GM23338 (cell line): ENCODE measurements at regions not wholly inside any gene's neighbourhood (a gene's known extent, or its start where the extent isn't known, plus 50 kb on each side); places are given as distances from the start of the nearest gene placed in this dataset.

ENCODE experiments used
- ATAC-seq: fragments of 200-7000 bp; cut with Tn5 transposase; 3 replicates; pipeline ENCODE4 v1.9.1; 2020
- DNase-seq: peaks from one replicate; pipeline ENCODE4 v3.0.0-alpha.2; 2015; ENCODE audit warnings: low spot score
- H2AFZ ChIP-seq: fragments of 200-600 bp; sonication (generic); 2 replicates; pipeline ENCODE4 v1.8.0; 2016; ENCODE audit warnings: antibody characterized with exemption, mild to moderate bottlenecking, moderate library complexity
- H3F3A ChIP-seq: fragments of 200-600 bp; sonication (generic); replicated peaks from 2 replicates; pipeline ENCODE4 v1.8.0; 2017; ENCODE audit warnings: antibody characterized with exemption, mixed run types, low read depth
- H3K27ac ChIP-seq: fragments of 200-600 bp; sonication (generic); 2 replicates; pipeline ENCODE4 v1.6.1; 2016; ENCODE audit warnings: low read depth
- H3K27me3 ChIP-seq: fragments of 200-600 bp; sonication (generic); 2 replicates; pipeline ENCODE4 v1.8.0; 2016; ENCODE audit warnings: mild to moderate bottlenecking, mixed run types, moderate library complexity; ENCODE audit not compliant: insufficient read depth
- H3K36me3 ChIP-seq: fragments of 200-600 bp; sonication (generic); 2 replicates; pipeline ENCODE4 v1.8.0; 2016; ENCODE audit warnings: mild to moderate bottlenecking; ENCODE audit not compliant: insufficient read depth
- H3K4me1 ChIP-seq: fragments of 200-600 bp; sonication (generic); 2 replicates; pipeline ENCODE4 v1.8.0; 2016; ENCODE audit warnings: mild to moderate bottlenecking, moderate library complexity; ENCODE audit not compliant: insufficient read depth
- H3K4me2 ChIP-seq: fragments of 200-600 bp; sonication (generic); 2 replicates; pipeline ENCODE4 v1.7.1; 2017; ENCODE audit warnings: mixed run types
- H3K4me3 ChIP-seq: fragments of 200-600 bp; sonication (generic); 2 replicates; pipeline ENCODE4 v1.6.1; 2016; ENCODE audit warnings: mixed run types
- H3K79me2 ChIP-seq: fragments of 200-600 bp; sonication (generic); replicated peaks from 2 replicates; pipeline ENCODE4 v1.8.0; 2017; ENCODE audit warnings: mild to moderate bottlenecking; ENCODE audit not compliant: insufficient read depth
- H3K9me2 ChIP-seq: fragments of 200-600 bp; sonication (generic); 2 replicates; pipeline ENCODE4 v1.8.0; 2017; ENCODE audit not compliant: insufficient read depth
- H4K20me1 ChIP-seq: fragments of 200-600 bp; sonication (generic); replicated peaks from 2 replicates; pipeline ENCODE4 v1.8.0; 2017; ENCODE audit warnings: mild to moderate bottlenecking; ENCODE audit not compliant: insufficient read depth
- H3K27ac Mint-ChIP-seq: 2 replicates; pipeline ENCODE4 v1.8.0; 2020; ENCODE audit warnings: inconsistent platforms, mild to moderate bottlenecking, moderate library complexity, mixed read lengths
- H3K27me3 Mint-ChIP-seq: 3 replicates; pipeline ENCODE4 v1.8.0; 2022; ENCODE audit warnings: low read depth, mild to moderate bottlenecking, moderate library complexity, mixed read lengths, inconsistent platforms; ENCODE audit not compliant: insufficient read depth, poor library complexity
- H3K36me3 Mint-ChIP-seq: 3 replicates; pipeline ENCODE4 v1.8.0; 2021; ENCODE audit warnings: low read depth, mild to moderate bottlenecking, inconsistent platforms, moderate library complexity, mixed read lengths
- H3K4me1 Mint-ChIP-seq: 3 replicates; pipeline ENCODE4 v1.8.0; 2020; ENCODE audit warnings: mild to moderate bottlenecking, inconsistent platforms, mixed read lengths
- H3K4me3 Mint-ChIP-seq: 3 replicates; pipeline ENCODE4 v1.8.0; 2021; ENCODE audit warnings: moderate library complexity, mild to moderate bottlenecking, inconsistent platforms, mixed read lengths
- H3K9me3 Mint-ChIP-seq: 3 replicates; pipeline ENCODE4 v1.8.0; 2020; ENCODE audit warnings: moderate library complexity, mild to moderate bottlenecking, inconsistent platforms, mixed read lengths
- CREB1 ChIP-seq: fragments of 250-450 bp; sonication (Bioruptor Pico); IDR thresholded peaks from 2 replicates; pipeline ENCODE4 v1.5.0; 2020; ENCODE audit warnings: low read depth, mild to moderate bottlenecking, moderate library complexity
- EZH2 ChIP-seq: fragments of 200-600 bp; sonication (generic); IDR thresholded peaks from one replicate; pipeline ENCODE4 v1.8.0; 2017; ENCODE audit warnings: antibody characterized with exemption, mild to moderate bottlenecking, low read depth; ENCODE audit not compliant: unreplicated experiment
- EZH2phosphoT487 ChIP-seq: fragments of 200-600 bp; sonication (generic); IDR thresholded peaks from one replicate; pipeline ENCODE4 v1.8.1; 2018; ENCODE audit warnings: antibody characterized with exemption; ENCODE audit not compliant: unreplicated experiment
- JUNB ChIP-seq: IDR thresholded peaks from one replicate; pipeline ENCODE4 v1.6.1; 2016; ENCODE audit warnings: antibody characterized with exemption; ENCODE audit not compliant: unreplicated experiment
- NANOG ChIP-seq: IDR thresholded peaks from 2 replicates; pipeline ENCODE4 v1.6.1; 2016; ENCODE audit warnings: antibody characterized with exemption, borderline replicate concordance
- POLR2AphosphoS5 ChIP-seq: IDR thresholded peaks from 2 replicates; pipeline ENCODE4 v1.6.1; 2016; ENCODE audit warnings: antibody characterized with exemption, low read depth
- STAT1 ChIP-seq: IDR thresholded peaks from one replicate; pipeline ENCODE4 v1.6.1; 2016; ENCODE audit warnings: antibody characterized with exemption; ENCODE audit not compliant: unreplicated experiment
- ZNF114 ChIP-seq: fragments of 250-450 bp; sonication (Bioruptor Pico); IDR thresholded peaks from 2 replicates; pipeline ENCODE4 v1.5.0; 2020; ENCODE audit warnings: mild to moderate bottlenecking, moderate library complexity
- ZNF331 ChIP-seq: fragments of 250-450 bp; sonication (Bioruptor Pico); IDR thresholded peaks from 2 replicates; pipeline ENCODE4 v1.5.0; 2020; ENCODE audit warnings: low read depth, mild to moderate bottlenecking, moderate library complexity
- TF ChIP-seq, protein P1 (sequence below), 2 experiments: fragments of 200-600 bp in 1 of 2; sonication (generic) in 1 of 2; conservative IDR thresholded peaks; 2 replicates each; pipeline versions ENCODE4 v1.5.1 to v1.6.1; 2016 to 2017; ENCODE audit warnings: antibody characterized with exemption in 2 of 2, low read depth in 2 of 2, mild to moderate bottlenecking in 2 of 2, moderate library complexity in 1 of 2
- TF ChIP-seq, protein P2 (sequence below): fragments of 250-450 bp; sonication (Bioruptor Pico); IDR thresholded peaks from 2 replicates; pipeline ENCODE4 v1.5.0; 2020; ENCODE audit warnings: mild to moderate bottlenecking, moderate library complexity
- TF ChIP-seq, protein P3 (sequence below): IDR thresholded peaks from one replicate; pipeline ENCODE4 v1.6.1; 2018; ENCODE audit warnings: antibody characterized with exemption; ENCODE audit not compliant: unreplicated experiment
- TF ChIP-seq, protein P4 (sequence below): IDR thresholded peaks from 2 replicates; pipeline ENCODE4 v1.6.1; 2016; ENCODE audit warnings: antibody characterized with exemption

DNA sequence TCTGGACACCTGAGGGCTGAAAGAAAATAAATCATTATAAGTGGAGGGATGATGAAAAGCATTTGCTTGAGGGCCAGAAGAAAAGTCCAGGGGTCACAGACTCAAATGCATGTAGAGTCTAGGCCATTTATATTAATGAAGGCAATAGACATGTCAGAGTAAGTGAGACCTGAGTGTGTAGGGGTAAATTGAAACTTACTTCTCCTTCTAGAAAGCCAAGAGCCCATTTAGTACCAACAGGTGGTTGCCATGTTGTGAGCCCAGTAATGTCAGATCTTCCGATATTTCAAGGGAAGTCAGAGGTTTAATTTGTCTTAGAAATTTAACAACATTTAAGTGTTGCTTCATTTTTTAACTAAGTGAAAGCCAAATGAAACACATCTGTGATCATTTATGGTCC is 166.1 kb upstream of the SLIT2 start:
- no peak overlapping the region for H3K27ac ChIP-seq
- Mint-ChIP-seq H3K4me1 (no peaks in the 10 kb centered on the region), H3K27ac (no peak overlapping the region), H3K9me3 (no peaks in the 10 kb centered on the region; the same call in 1 of the 3 replicates), H3K4me3 (no peak overlapping the region), H3K27me3 (no peaks in the 10 kb centered on the region), H3K36me3 (no peaks in the 10 kb centered on the region)
- ATAC-seq (no peak), DNase-seq (no peak)
- no peak overlapping the region for H2AFZ ChIP-seq
- H3K9me2 ChIP-seq: peaks cover 4% of the 10 kb centered on the region
- H3K4me3 ChIP-seq: no peak overlapping the region
- H3K27me3 ChIP-seq: no peaks in the 10 kb centered on the region
- TF ChIP-seq, protein P1, sequence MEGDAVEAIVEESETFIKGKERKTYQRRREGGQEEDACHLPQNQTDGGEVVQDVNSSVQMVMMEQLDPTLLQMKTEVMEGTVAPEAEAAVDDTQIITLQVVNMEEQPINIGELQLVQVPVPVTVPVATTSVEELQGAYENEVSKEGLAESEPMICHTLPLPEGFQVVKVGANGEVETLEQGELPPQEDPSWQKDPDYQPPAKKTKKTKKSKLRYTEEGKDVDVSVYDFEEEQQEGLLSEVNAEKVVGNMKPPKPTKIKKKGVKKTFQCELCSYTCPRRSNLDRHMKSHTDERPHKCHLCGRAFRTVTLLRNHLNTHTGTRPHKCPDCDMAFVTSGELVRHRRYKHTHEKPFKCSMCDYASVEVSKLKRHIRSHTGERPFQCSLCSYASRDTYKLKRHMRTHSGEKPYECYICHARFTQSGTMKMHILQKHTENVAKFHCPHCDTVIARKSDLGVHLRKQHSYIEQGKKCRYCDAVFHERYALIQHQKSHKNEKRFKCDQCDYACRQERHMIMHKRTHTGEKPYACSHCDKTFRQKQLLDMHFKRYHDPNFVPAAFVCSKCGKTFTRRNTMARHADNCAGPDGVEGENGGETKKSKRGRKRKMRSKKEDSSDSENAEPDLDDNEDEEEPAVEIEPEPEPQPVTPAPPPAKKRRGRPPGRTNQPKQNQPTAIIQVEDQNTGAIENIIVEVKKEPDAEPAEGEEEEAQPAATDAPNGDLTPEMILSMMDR (conservative IDR thresholded peaks at IDR 0.05; ENCODE audit: low read depth in 2 of 2): no peak
- TF ChIP-seq JUNB (no peak), EZH2phosphoT487 (no peak), ZNF114 (CRISPR knock-in tag) (no peak), NANOG (no peak), CREB1 (CRISPR knock-in tag) (no peak), STAT1 (no peak), EZH2 (no peak), ZNF331 (CRISPR knock-in tag) (no peak), POLR2AphosphoS5 (no peak)
- TF ChIP-seq, protein P2, sequence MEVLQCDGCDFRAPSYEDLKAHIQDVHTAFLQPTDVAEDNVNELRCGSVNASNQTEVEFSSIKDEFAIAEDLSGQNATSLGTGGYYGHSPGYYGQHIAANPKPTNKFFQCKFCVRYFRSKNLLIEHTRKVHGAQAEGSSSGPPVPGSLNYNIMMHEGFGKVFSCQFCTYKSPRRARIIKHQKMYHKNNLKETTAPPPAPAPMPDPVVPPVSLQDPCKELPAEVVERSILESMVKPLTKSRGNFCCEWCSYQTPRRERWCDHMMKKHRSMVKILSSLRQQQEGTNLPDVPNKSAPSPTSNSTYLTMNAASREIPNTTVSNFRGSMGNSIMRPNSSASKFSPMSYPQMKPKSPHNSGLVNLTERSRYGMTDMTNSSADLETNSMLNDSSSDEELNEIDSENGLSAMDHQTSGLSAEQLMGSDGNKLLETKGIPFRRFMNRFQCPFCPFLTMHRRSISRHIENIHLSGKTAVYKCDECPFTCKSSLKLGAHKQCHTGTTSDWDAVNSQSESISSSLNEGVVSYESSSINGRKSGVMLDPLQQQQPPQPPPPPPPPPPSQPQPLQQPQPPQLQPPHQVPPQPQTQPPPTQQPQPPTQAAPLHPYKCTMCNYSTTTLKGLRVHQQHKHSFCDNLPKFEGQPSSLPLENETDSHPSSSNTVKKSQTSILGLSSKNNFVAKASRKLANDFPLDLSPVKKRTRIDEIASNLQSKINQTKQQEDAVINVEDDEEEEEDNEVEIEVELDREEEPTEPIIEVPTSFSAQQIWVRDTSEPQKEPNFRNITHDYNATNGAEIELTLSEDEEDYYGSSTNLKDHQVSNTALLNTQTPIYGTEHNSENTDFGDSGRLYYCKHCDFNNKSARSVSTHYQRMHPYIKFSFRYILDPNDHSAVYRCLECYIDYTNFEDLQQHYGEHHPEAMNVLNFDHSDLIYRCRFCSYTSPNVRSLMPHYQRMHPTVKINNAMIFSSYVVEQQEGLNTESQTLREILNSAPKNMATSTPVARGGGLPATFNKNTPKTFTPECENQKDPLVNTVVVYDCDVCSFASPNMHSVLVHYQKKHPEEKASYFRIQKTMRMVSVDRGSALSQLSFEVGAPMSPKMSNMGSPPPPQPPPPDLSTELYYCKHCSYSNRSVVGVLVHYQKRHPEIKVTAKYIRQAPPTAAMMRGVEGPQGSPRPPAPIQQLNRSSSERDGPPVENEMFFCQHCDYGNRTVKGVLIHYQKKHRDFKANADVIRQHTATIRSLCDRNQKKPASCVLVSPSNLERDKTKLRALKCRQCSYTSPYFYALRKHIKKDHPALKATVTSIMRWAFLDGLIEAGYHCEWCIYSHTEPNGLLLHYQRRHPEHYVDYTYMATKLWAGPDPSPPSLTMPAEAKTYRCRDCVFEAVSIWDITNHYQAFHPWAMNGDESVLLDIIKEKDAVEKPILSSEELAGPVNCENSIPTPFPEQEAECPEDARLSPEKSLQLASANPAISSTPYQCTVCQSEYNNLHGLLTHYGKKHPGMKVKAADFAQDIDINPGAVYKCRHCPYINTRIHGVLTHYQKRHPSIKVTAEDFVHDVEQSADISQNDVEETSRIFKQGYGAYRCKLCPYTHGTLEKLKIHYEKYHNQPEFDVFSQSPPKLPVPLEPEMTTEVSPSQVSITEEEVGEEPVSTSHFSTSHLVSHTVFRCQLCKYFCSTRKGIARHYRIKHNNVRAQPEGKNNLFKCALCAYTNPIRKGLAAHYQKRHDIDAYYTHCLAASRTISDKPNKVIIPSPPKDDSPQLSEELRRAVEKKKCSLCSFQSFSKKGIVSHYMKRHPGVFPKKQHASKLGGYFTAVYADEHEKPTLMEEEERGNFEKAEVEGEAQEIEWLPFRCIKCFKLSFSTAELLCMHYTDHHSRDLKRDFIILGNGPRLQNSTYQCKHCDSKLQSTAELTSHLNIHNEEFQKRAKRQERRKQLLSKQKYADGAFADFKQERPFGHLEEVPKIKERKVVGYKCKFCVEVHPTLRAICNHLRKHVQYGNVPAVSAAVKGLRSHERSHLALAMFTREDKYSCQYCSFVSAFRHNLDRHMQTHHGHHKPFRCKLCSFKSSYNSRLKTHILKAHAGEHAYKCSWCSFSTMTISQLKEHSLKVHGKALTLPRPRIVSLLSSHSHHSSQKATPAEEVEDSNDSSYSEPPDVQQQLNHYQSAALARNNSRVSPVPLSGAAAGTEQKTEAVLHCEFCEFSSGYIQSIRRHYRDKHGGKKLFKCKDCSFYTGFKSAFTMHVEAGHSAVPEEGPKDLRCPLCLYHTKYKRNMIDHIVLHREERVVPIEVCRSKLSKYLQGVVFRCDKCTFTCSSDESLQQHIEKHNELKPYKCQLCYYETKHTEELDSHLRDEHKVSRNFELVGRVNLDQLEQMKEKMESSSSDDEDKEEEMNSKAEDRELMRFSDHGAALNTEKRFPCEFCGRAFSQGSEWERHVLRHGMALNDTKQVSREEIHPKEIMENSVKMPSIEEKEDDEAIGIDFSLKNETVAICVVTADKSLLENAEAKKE: no peak
- TF ChIP-seq, protein P3, sequence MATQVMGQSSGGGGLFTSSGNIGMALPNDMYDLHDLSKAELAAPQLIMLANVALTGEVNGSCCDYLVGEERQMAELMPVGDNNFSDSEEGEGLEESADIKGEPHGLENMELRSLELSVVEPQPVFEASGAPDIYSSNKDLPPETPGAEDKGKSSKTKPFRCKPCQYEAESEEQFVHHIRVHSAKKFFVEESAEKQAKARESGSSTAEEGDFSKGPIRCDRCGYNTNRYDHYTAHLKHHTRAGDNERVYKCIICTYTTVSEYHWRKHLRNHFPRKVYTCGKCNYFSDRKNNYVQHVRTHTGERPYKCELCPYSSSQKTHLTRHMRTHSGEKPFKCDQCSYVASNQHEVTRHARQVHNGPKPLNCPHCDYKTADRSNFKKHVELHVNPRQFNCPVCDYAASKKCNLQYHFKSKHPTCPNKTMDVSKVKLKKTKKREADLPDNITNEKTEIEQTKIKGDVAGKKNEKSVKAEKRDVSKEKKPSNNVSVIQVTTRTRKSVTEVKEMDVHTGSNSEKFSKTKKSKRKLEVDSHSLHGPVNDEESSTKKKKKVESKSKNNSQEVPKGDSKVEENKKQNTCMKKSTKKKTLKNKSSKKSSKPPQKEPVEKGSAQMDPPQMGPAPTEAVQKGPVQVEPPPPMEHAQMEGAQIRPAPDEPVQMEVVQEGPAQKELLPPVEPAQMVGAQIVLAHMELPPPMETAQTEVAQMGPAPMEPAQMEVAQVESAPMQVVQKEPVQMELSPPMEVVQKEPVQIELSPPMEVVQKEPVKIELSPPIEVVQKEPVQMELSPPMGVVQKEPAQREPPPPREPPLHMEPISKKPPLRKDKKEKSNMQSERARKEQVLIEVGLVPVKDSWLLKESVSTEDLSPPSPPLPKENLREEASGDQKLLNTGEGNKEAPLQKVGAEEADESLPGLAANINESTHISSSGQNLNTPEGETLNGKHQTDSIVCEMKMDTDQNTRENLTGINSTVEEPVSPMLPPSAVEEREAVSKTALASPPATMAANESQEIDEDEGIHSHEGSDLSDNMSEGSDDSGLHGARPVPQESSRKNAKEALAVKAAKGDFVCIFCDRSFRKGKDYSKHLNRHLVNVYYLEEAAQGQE: no peak
- TF ChIP-seq, protein P4, sequence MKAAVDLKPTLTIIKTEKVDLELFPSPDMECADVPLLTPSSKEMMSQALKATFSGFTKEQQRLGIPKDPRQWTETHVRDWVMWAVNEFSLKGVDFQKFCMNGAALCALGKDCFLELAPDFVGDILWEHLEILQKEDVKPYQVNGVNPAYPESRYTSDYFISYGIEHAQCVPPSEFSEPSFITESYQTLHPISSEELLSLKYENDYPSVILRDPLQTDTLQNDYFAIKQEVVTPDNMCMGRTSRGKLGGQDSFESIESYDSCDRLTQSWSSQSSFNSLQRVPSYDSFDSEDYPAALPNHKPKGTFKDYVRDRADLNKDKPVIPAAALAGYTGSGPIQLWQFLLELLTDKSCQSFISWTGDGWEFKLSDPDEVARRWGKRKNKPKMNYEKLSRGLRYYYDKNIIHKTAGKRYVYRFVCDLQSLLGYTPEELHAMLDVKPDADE: no peak
- H3F3A ChIP-seq: no peaks in the 10 kb centered on the region
- no peaks in the 10 kb centered on the region for H3K36me3 ChIP-seq
- no peak overlapping the region for H3K4me2 ChIP-seq
- no peaks in the 10 kb centered on the region for H3K79me2 ChIP-seq
- H3K4me1 ChIP-seq: no peaks in the 10 kb centered on the region
- no peaks in the 10 kb centered on the region for H4K20me1 ChIP-seq
